HCT116 (cell line): ENCODE measurements at regions not wholly inside any gene's neighbourhood (a gene's known extent, or its start where the extent isn't known, plus 50 kb on each side); places are given as distances from the start of the nearest gene placed in this dataset.

Experiments
- ATAC-seq: fragments of 200-7000 bp; cut with Tn5 transposase; 2 replicates; pipeline ENCODE4 v1.9.1; 2020; ENCODE audit warnings: mild to moderate bottlenecking, moderate library complexity
- BruUV-seq: library from RNA; stranded (reverse); fragments of 400-500 nt; replicated peaks from 2 replicates; lab custom pipeline; 2021; lab: Mats Ljungman, UMichigan
- CTCF ChIA-PET: fragments of 300-600 bp; sonication (Branson Sonifier 250); formaldehyde crosslinking; loops from one replicate; lab custom pipeline; 2021; ENCODE audit warnings: antibody characterized with exemption; lab: Charles Lee
- POLR2A ChIA-PET: fragments of 300-600, 350-600 bp; sonication (Branson Sonifier 250); formaldehyde crosslinking; loops from one replicate; lab custom pipeline; 2021; ENCODE audit warnings: antibody characterized with exemption; lab: Charles Lee
- RAD21 ChIA-PET, 2 experiments: fragments of 300-600 bp; sonication (Branson Sonifier 250); formaldehyde crosslinking; loops; one replicate each; lab custom pipeline; 2023; ENCODE audit warnings: low total read pairs in 2 of 2; ENCODE audit not compliant: uncharacterized antibody in 2 of 2, unreplicated experiment in 2 of 2, low non-redundant PET in 1 of 2; lab: Charles Lee
- DNase-seq: peaks from one replicate; pipeline ENCODE4 v3.0.0-alpha.2; 2010; ENCODE audit warnings: low read depth, low spot score
- H2AFZ ChIP-seq: fragments of 200-600 bp; shearing (Covaris generic), sonication (generic); 2 replicates; pipeline ENCODE4 v1.6.1; 2017; ENCODE audit warnings: low read depth, mixed run types, mixed read lengths, antibody characterized with exemption, low read length; ENCODE audit not compliant: poor library complexity, severe bottlenecking
- H3K27ac ChIP-seq: 2 replicates; pipeline ENCODE4 v1.5.1; 2012; ENCODE audit warnings: low read depth, low read length
- H3K27me3 ChIP-seq: fragments of 200-600 bp; sonication (generic); 2 replicates; pipeline ENCODE4 v1.6.1; 2016; ENCODE audit warnings: mixed run types, low read length, mixed read lengths; ENCODE audit not compliant: insufficient read depth
- H3K36me3 ChIP-seq, 2 experiments: fragments of 200-500 bp in 1 of 2; fragments of 200-600 bp in 1 of 2; sonication (Bioruptor generic) in 1 of 2; sonication (generic) in 1 of 2; 2 replicates each; pipeline versions ENCODE4 v1.5.1 to v1.6.1; 2014 to 2016; ENCODE audit warnings: low read length in 2 of 2, inconsistent platforms in 1 of 2, mixed read lengths in 1 of 2, mixed run types in 1 of 2; ENCODE audit not compliant: insufficient read depth in 2 of 2, control insufficient read depth in 1 of 2
- H3K4me1 ChIP-seq, 2 experiments: fragments of 200-600 bp in 1 of 2; sonication (generic) in 1 of 2; 2 replicates each; pipeline versions ENCODE4 v1.5.1 to v1.6.1; 2012 to 2017; ENCODE audit warnings: low read length in 2 of 2, inconsistent platforms in 1 of 2, mild to moderate bottlenecking in 1 of 2, mixed read lengths in 1 of 2, mixed run types in 1 of 2, moderate library complexity in 1 of 2; ENCODE audit not compliant: insufficient read depth in 2 of 2, control insufficient read depth in 1 of 2
- H3K4me2 ChIP-seq: fragments of 200-600 bp; sonication (generic); 2 replicates; pipeline ENCODE4 v1.6.1; 2017; ENCODE audit warnings: mixed run types, low read length, mixed read lengths
- H3K4me3 ChIP-seq, 2 experiments: fragments of 200-600 bp in 1 of 2; sonication (generic) in 1 of 2; replicated peaks in 1 of 2; 2 replicates each; pipeline ENCODE4 v1.5.1; 2011 to 2016; ENCODE audit warnings: low read length in 2 of 2, control low read depth in 1 of 2, low read depth in 1 of 2, mild to moderate bottlenecking in 1 of 2, mixed read lengths in 1 of 2, mixed run types in 1 of 2
- H3K79me2 ChIP-seq: fragments of 200-600 bp; sonication (generic); 2 replicates; pipeline ENCODE4 v1.6.1; 2017; ENCODE audit warnings: mild to moderate bottlenecking, mixed run types, low read length, moderate library complexity, mixed read lengths; ENCODE audit not compliant: insufficient read depth
- H3K9ac ChIP-seq: fragments of 200-600 bp; sonication (generic); 2 replicates; pipeline ENCODE4 v1.6.1; 2016; ENCODE audit warnings: low read length, mixed read lengths
- H3K9me2 ChIP-seq: fragments of 200-600 bp; sonication (generic), shearing (Covaris generic); 2 replicates; pipeline ENCODE4 v1.6.1; 2017; ENCODE audit warnings: mixed run types, mild to moderate bottlenecking, moderate library complexity; ENCODE audit not compliant: insufficient read depth
- H3K9me3 ChIP-seq, 2 experiments: fragments of 200-500 bp in 1 of 2; fragments of 200-600 bp in 1 of 2; sonication (Bioruptor generic) in 1 of 2; sonication (generic) in 1 of 2; 2 replicates each; pipeline ENCODE4 v1.6.1; 2014 to 2017; ENCODE audit warnings: low read length in 2 of 2, mixed read lengths in 2 of 2, inconsistent platforms in 1 of 2, low read depth in 1 of 2, mild to moderate bottlenecking in 1 of 2, mixed run types in 1 of 2, moderate library complexity in 1 of 2; ENCODE audit not compliant: control insufficient read depth in 1 of 2, insufficient read depth in 1 of 2
- H4K20me1 ChIP-seq: fragments of 200-600 bp; sonication (generic), shearing (Covaris generic); 2 replicates; pipeline ENCODE4 v1.6.1; 2017; ENCODE audit warnings: mixed run types, mild to moderate bottlenecking, moderate library complexity; ENCODE audit not compliant: insufficient read depth
- ATF3 ChIP-seq: IDR thresholded peaks from 2 replicates; pipeline ENCODE4 v1.6.1; 2012
- CBX3 ChIP-seq: IDR thresholded peaks from 2 replicates; pipeline ENCODE4 v1.6.1; 2012; ENCODE audit warnings: low read depth
- CEBPB ChIP-seq: IDR thresholded peaks from 2 replicates; pipeline ENCODE4 v1.6.1; 2012; ENCODE audit warnings: low read depth
- CTCF ChIP-seq, 3 experiments: fragments of 200-600 bp in 1 of 3; sonication (generic) in 1 of 3; IDR thresholded peaks in 2 of 3; conservative IDR thresholded peaks in 1 of 3; 2 replicates each; pipeline ENCODE4 v1.5.1; 2012 to 2017; ENCODE audit warnings: low read depth in 2 of 3, low read length in 2 of 3, antibody characterized with exemption in 1 of 3, borderline replicate concordance in 1 of 3, control low read depth in 1 of 3, mild to moderate bottlenecking in 1 of 3, mixed read lengths in 1 of 3, mixed run types in 1 of 3, moderate library complexity in 1 of 3; ENCODE audit not compliant: insufficient read depth in 1 of 3
- EGR1 ChIP-seq: IDR thresholded peaks from 2 replicates; pipeline ENCODE4 v1.6.1; 2012; ENCODE audit warnings: low read depth
- ELF1 ChIP-seq: IDR thresholded peaks from 2 replicates; pipeline ENCODE4 v1.6.1; 2012; ENCODE audit warnings: low read depth, borderline replicate concordance
- EZH2 ChIP-seq: fragments of 200-600 bp; sonication (generic); IDR thresholded peaks from 2 replicates; pipeline ENCODE4 v1.6.1; 2017; ENCODE audit warnings: antibody characterized with exemption, mixed run types
- EZH2phosphoT487 ChIP-seq: fragments of 200-600 bp; IDR thresholded peaks from 2 replicates; pipeline ENCODE4 v1.6.1; 2018; ENCODE audit warnings: antibody characterized with exemption, borderline replicate concordance
- FOSL1 ChIP-seq: IDR thresholded peaks from 2 replicates; pipeline ENCODE4 v1.6.1; 2012; ENCODE audit warnings: low read depth
- JUND ChIP-seq: IDR thresholded peaks from 2 replicates; pipeline ENCODE4 v1.6.1; 2012
- MAX ChIP-seq: IDR thresholded peaks from 2 replicates; pipeline ENCODE4 v1.6.1; 2012
- POLR2AphosphoS5 ChIP-seq: IDR thresholded peaks from 2 replicates; pipeline ENCODE4 v1.6.1; 2011; ENCODE audit warnings: mild to moderate bottlenecking, low read depth, low read length, moderate library complexity
- SRF ChIP-seq: IDR thresholded peaks from 2 replicates; pipeline ENCODE4 v1.6.1; 2012; ENCODE audit warnings: low read depth
- TCF7L2 ChIP-seq: IDR thresholded peaks from 2 replicates; pipeline ENCODE4 v1.7.0; 2011; ENCODE audit warnings: borderline replicate concordance, inconsistent platforms; ENCODE audit not compliant: insufficient read depth, insufficient read length; ENCODE audit errors: extremely low read depth
- YY1 ChIP-seq: IDR thresholded peaks from 2 replicates; pipeline ENCODE4 v1.6.1; 2011; ENCODE audit warnings: low read length, low read depth, moderate library complexity, mild to moderate bottlenecking; ENCODE audit not compliant: insufficient replicate concordance; ENCODE audit errors: extremely low read depth
- ZNF274 ChIP-seq: fragments of 200-500 bp; sonication (Bioruptor generic); IDR thresholded peaks from 2 replicates; pipeline ENCODE4 v1.6.1; 2014; ENCODE audit warnings: mild to moderate bottlenecking, low read depth, low read length, inconsistent platforms
- intact Hi-C: fragments of 100-400 bp; cut with micrococcal nuclease; formaldehyde crosslinking; loops from 2 replicates; pipeline ENCODE4 v1.10.0; 2022

GRCh38 chr10:69687426-69687825 is 57.4 kb downstream of the FAM241B start:
- intact Hi-C loops = no loop called here
- Histone ChIP-seq H3K9me2 (no peaks in the 10 kb centered on the region), H3K4me3 (no peak overlapping the region), H3K27me3 (no peaks in the 10 kb centered on the region), H3K79me2 (no peaks in the 10 kb centered on the region), H3K9me3 (no peaks in the 10 kb centered on the region), H3K36me3 (no peaks in the 10 kb centered on the region)
- CTCF ChIA-PET = interaction anchor here (1.1 kb wide), 1 partner anchor 13 kb away, joined by 4 read pairs; no protein-coding TSS in a partner anchor
- TF ChIP-seq TCF7L2 (no peak), ATF3 (no peak), EZH2phosphoT487 (no peak), CTCF (IDR thresholded peaks at IDR 0.05 in 2 of 3, conservative IDR thresholded peaks at IDR 0.05 in 1 of 3; ENCODE audit: borderline replicate concordance in 1 of 3, insufficient read depth in 1 of 3, low read depth in 2 of 3, low read length in 2 of 3) (no peak), JUND (no peak), EGR1 (no peak), ZNF274 (no peak), ELF1 (no peak), FOSL1 (no peak), MAX (no peak), SRF (no peak), POLR2AphosphoS5 (no peak), EZH2 (no peak), CBX3 (no peak), YY1 (no peak), CEBPB (no peak)
- TF ChIP-seq, all 23 proteins: peak for 0
- no peak for ATAC-seq
- ChIA-PET RAD21 (no interaction called here), POLR2A (no interaction called here)
- H4K20me1 ChIP-seq = no peaks in the 10 kb centered on the region
- H2AFZ ChIP-seq = no peak overlapping the region
- no peak overlapping the region for H3K9ac ChIP-seq
- no TSS peak for BruUV-seq
- no peak overlapping the region for H3K27ac ChIP-seq
- peaks cover 0 to 7% of the 10 kb centered on the region in 2 experiments; a peak in 2 of 4 replicates for H3K4me1 ChIP-seq
- no peak for DNase-seq
- H3K4me2 ChIP-seq = no peak overlapping the region
